ENCODE measurements at regions not wholly inside any gene's neighbourhood (a gene's known extent, or its start where the extent isn't known, plus 50 kb on each side); places are given as distances from the start of the nearest gene placed in this dataset.
"Not testable (repeated sequence)": the region's sequence is repeated elsewhere in the genome, so short reads cannot be mapped to it uniquely, and the experiment has no call there.

DNA sequence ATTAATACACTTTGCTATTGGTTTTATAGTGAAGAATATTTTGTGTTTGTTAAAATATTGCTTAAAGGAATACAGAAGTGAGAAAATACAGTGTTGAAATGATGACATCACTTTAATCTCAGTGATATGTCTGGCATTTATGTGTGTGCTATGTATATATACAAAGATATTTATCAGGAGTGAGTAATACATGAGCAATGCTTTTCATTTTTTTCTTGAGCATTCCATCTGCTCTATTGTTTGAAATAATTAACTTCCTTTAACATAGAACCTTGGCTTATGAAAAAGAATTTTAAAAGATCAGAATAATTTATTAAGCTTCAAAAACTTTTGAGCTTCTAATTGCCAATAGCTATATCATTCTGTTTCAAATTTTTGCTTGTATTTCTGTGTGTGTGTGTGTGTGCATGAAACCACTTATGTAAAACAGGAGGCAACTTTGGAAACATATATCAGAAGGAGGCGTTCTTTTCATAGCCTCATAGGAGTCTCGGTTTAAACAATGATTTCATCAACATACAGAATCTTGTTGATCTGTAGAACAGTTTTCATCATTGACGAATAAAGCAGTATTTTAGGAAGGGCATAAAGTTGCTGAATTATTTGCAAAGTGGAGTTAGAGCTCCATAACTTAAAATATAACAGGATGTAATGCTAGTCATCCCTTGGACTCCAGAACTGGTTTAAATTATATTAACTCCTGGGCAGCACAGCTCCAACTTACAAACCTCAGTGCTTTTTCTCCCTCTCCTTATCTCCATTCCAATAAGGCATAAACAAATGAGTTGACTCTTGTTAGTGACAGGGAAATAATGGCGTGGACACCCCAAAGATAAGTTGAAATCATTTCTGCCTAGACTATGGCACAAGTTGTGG lies 228.4 kb upstream of the DGKB start:
- in situ Hi-C loops (cut with MboI; ENCODE audit: low sequenced_read_pairs in 4 of 4) (no loop called here), intact Hi-C loops (cut with DNase I; ENCODE audit: low total_unique reads) (no loop called here)
- no peak overlapping the region for H3K27ac ChIP-seq
- no peak for TF ChIP-seq POLR2A (IDR thresholded peaks at IDR 0.05)
- TF ChIP-seq, protein P1, sequence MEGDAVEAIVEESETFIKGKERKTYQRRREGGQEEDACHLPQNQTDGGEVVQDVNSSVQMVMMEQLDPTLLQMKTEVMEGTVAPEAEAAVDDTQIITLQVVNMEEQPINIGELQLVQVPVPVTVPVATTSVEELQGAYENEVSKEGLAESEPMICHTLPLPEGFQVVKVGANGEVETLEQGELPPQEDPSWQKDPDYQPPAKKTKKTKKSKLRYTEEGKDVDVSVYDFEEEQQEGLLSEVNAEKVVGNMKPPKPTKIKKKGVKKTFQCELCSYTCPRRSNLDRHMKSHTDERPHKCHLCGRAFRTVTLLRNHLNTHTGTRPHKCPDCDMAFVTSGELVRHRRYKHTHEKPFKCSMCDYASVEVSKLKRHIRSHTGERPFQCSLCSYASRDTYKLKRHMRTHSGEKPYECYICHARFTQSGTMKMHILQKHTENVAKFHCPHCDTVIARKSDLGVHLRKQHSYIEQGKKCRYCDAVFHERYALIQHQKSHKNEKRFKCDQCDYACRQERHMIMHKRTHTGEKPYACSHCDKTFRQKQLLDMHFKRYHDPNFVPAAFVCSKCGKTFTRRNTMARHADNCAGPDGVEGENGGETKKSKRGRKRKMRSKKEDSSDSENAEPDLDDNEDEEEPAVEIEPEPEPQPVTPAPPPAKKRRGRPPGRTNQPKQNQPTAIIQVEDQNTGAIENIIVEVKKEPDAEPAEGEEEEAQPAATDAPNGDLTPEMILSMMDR (IDR thresholded peaks at IDR 0.05 in 4 of 5, conservative IDR thresholded peaks at IDR 0.05 in 1 of 5): no peak
- H3K4me3 ChIP-seq: no peak overlapping the region
- H3K27me3 ChIP-seq: no peaks in the 10 kb centered on the region
- H3K9me3 ChIP-seq: no peaks in the 10 kb centered on the region
- no peaks in the 10 kb centered on the region for H3K36me3 ChIP-seq
- ATAC-seq: no peak
- no peak for DNase-seq
- no peaks in the 10 kb centered on the region for H3K4me1 ChIP-seq

DNA sequence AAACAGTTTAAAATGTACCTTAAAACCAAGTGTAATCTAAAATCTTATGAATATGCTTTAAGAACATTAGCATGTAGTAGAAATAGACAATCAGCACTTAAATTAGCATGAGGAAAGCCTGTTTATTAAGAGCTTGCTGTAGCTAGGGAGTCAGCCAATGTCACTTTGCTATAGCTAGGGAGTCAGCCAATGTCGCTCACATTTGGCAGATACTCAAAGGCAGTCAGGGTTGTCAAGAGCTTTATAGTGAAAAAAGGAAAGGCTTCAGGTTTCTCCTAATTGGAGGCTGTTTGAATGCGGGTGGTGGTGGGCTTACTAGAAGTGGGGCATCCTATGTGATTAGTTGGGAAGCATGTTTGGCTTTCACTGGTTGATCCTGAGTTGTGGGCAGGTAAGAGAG lies 226.2 kb upstream of the DGKB start:
- no peak overlapping the region for H3K27ac ChIP-seq
- H3K36me3 ChIP-seq: no peaks in the 10 kb centered on the region
- no peaks in the 10 kb centered on the region for H3K9me3 ChIP-seq
- no peak for TF ChIP-seq POLR2A (IDR thresholded peaks at IDR 0.05)
- TF ChIP-seq, protein P1 (IDR thresholded peaks at IDR 0.05 in 4 of 5, conservative IDR thresholded peaks at IDR 0.05 in 1 of 5): no peak
- ATAC-seq (no peak), DNase-seq (no peak)
- intact Hi-C loops (cut with DNase I; ENCODE audit: low total_unique reads) (no loop called here), in situ Hi-C loops (cut with MboI; ENCODE audit: low sequenced_read_pairs in 4 of 4) (no loop called here)
- no peak overlapping the region for H3K4me3 ChIP-seq
- no peaks in the 10 kb centered on the region for H3K27me3 ChIP-seq
- H3K4me1 ChIP-seq: no peaks in the 10 kb centered on the region

DNA sequence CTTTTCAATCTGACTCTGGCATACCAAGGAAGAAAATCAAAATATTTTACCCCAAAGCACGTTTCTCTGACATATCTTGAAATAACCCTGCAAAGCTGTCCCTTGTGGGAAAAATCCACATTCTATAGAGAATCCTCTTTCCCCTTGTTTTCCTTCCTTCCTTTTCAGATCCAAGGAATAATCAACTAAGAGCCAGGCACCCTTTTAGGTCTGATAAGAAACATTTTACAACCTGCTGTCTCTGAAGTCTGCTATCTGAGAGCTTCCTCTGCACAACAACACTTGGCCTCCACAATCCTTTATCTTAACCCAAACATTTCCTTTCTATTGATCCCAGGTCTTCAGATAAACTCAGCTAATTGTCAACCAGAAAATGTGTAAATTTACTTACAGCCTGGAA lies 224.1 kb upstream of the DGKB start:
- H3K4me1 ChIP-seq; H3K36me3 ChIP-seq; H3K4me3 ChIP-seq; ATAC-seq; H3K27ac ChIP-seq; intact Hi-C loops (cut with DNase I; ENCODE audit: low total_unique reads); in situ Hi-C loops (cut with MboI; ENCODE audit: low sequenced_read_pairs in 4 of 4); H3K9me3 ChIP-seq; DNase-seq; H3K27me3 ChIP-seq: not testable (repeated sequence)

DNA sequence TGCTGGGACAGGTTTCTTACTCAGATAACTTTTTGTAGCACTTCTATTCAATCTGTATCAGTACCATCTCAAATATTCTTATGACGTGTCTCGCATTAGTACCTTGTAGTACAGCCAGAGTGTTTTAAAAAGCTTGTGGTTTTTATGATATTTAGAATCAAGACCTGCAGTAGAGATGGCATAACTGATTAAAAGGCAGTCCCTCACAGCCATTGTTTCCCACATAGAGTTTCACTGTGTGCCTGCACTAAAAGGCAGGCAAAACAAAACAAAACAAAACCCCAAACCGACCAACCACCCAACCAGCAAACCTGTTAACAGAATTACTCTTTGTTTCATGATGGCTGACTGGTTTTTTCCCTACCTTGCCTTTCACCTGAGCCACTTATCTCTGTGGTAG lies 221.3 kb upstream of the DGKB start:
- H3K27ac ChIP-seq: no peak overlapping the region
- H3K4me1 ChIP-seq: no peaks in the 10 kb centered on the region
- H3K9me3 ChIP-seq: no peaks in the 10 kb centered on the region
- no peak for DNase-seq
- no peaks in the 10 kb centered on the region for H3K36me3 ChIP-seq
- ATAC-seq: no peak
- no peak overlapping the region for H3K4me3 ChIP-seq
- no peaks in the 10 kb centered on the region for H3K27me3 ChIP-seq
- no peak for TF ChIP-seq POLR2A (IDR thresholded peaks at IDR 0.05)
- TF ChIP-seq, protein P1 (IDR thresholded peaks at IDR 0.05 in 4 of 5, conservative IDR thresholded peaks at IDR 0.05 in 1 of 5): no peak
- in situ Hi-C loops (cut with MboI; ENCODE audit: low sequenced_read_pairs in 4 of 4): no loop called here
- intact Hi-C loops (cut with DNase I; ENCODE audit: low total_unique reads): no loop called here

DNA sequence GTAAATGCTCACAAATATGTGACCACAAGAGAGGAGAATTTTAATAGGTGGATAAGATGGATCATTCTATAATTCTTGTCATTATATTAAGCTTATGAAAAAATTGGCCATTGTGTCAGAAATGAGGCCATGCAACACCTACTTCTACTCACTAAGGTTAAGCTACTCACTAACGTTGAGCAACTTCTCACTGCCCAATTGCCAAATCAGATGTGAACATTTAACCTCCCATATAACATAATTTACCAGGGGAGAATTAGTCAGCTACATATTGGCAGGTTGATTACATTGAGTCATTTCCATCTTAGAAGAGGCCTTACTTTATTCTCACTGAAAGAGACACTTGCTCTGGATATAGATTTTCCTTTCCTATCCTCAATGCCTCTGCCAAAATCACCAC lies 211.2 kb upstream of the DGKB start:
- no peaks in the 10 kb centered on the region for H3K36me3 ChIP-seq
- no peak overlapping the region for H3K27ac ChIP-seq
- H3K4me1 ChIP-seq: no peaks in the 10 kb centered on the region
- no peaks in the 10 kb centered on the region for H3K27me3 ChIP-seq
- H3K9me3 ChIP-seq: no peaks in the 10 kb centered on the region
- no peak overlapping the region for H3K4me3 ChIP-seq
- in situ Hi-C loops (cut with MboI; ENCODE audit: low sequenced_read_pairs in 4 of 4) (no loop called here), intact Hi-C loops (cut with DNase I; ENCODE audit: low total_unique reads) (no loop called here)
- TF ChIP-seq, protein P1 (IDR thresholded peaks at IDR 0.05 in 4 of 5, conservative IDR thresholded peaks at IDR 0.05 in 1 of 5): no peak
- TF ChIP-seq POLR2A (IDR thresholded peaks at IDR 0.05): no peak
- no peak for DNase-seq
- no peak for ATAC-seq
